Activated CD4-positive, alpha-beta T cell treated with anti-CD3 and anti-CD28 coated beads for 48 hours (primary cell): ENCODE measurements at regions not wholly inside any gene's neighbourhood (a gene's known extent, or its start where the extent isn't known, plus 50 kb on each side); places are given as distances from the start of the nearest gene placed in this dataset.
"Not testable (repeated sequence)": the region's sequence is repeated elsewhere in the genome, so short reads cannot be mapped to it uniquely, and the experiment has no call there.

Experiments used
- DNase-seq: peaks from one replicate; pipeline ENCODE4 v3.0.0-alpha.2; 2020

- DNase-seq, result no peak
Measured at GRCh38 chr3:20451170-20451569, 265.2 kb upstream of the SGO1 start.

DNA sequence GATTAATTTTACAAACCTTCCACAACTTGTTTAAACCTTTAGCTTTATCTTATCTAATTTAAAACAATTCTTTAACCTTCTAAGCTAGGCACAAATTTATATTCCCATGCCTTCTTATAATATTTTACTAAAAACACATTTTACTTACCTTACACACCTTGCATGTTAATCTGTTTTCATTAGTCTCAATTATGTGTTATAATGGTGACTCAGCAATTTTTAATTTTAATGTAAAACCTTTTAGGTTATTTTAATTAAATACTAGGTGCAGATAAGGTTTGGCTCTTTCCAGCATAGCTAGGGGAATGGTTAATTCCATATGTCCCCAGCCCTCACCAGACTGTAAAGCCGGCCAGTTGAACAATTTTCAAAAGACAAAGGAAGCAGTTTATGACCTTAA, 264.6 kb upstream of the SGO1 start:
- no peak for DNase-seq

- DNase-seq, result no peak
Measured at GRCh38 chr3:20442846-20443245, 256.8 kb upstream of the SGO1 start.

- not testable (repeated sequence) for DNase-seq
Measured at GRCh38 chr3:20427268-20427667, 241.3 kb upstream of the SGO1 start.

DNA sequence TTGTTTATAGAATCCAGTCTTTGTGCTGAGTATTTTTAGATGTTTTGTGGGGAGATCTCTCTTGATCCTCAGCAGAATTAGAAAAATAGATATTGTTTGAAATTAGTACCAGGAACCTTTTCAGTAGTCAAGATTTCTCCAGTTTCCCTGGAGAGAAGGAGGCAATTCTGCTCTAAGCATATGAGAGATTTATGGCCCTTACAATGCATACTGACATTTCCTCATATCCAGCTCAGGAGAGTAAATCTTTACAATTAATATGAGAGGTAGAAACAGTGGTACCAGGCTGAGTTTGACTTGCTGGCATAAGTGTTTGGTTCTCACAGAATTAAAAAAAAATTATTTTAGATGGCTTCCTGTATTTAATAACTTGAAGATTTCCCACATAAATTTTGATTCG, 239.1 kb upstream of the SGO1 start:
- no peak for DNase-seq

DNA sequence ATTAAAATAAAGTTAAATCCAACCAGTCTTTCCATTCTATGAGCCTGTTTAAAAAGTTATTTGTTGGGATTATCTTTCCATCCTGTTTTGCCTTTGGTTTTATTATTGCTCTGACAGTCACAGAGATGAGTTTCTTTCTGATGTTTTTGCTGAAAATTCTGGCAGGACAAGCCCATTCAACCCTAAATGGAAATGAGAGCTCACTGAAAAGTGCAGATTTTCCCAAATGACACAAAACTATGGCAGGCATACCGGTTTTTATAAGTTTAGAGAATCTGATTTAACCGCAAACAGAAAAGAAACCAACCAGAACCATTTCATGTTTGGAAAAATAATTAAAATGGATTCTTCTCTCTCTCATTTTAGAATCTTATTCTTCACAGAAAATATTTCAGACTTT, 238.1 kb upstream of the SGO1 start:
- no peak for DNase-seq

GRCh38 chr3:20422391-20422790, 236.4 kb upstream of the SGO1 start:
- no peak for DNase-seq

DNA sequence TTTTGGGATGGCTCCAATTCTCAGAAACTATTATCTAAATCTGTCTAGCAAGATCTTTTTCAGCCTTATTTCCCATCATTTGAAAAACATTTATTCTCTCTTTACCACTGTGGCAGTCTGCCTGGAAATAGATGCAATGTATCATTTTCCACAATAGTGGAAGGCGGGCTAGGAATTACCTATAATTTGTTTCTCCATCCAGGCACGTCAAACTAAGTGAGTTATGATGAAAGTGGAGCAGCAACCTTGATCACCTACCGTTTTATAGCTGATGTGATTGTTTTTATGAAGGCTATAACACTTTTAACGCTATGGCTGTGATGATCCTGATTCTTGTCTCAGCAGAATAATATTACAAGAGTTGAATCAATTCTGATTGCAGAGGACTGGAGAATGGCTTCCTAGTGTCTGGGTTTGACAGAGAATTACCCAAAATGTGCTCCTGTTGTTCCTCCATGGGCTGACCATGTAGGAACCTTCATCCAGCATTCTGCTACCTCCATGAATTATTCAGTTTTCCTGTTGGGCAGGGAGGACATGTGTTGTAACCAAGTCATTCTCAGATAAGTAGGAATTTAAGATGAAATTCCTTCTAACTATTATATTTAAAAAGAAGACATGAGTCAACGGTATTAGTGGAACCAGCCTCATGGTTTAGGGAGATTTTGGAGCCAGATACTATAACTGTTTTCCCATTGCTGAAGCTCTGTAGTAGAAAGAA, 231.5 kb upstream of the SGO1 start:
- DNase-seq, result no peak

GRCh38 chr3:20406611-20407011, 220.6 kb upstream of the SGO1 start:
- DNase-seq, result no peak

DNA sequence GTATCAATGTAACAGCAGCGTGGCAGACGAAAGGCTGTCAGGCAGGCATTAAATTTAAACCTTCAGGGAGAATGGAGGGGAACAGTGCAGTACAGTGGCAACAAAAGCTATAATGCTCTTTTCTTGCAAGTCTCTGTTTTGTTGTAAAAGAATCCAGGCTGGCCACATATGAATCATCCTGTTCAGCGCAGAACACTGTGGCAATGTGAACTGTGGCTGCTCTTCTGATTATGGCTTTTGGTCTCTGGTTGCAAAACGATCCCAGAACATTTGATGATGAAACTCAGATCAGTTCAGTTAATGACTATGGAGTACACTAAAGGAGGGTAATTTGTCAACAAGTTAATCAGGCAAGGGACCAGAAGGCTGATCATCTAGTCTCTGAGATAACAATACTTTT, 219.7 kb upstream of the SGO1 start:
- no peak for DNase-seq

GRCh38 chr3:20405231-20405630, 219.2 kb upstream of the SGO1 start:
- DNase-seq, result no peak

DNA sequence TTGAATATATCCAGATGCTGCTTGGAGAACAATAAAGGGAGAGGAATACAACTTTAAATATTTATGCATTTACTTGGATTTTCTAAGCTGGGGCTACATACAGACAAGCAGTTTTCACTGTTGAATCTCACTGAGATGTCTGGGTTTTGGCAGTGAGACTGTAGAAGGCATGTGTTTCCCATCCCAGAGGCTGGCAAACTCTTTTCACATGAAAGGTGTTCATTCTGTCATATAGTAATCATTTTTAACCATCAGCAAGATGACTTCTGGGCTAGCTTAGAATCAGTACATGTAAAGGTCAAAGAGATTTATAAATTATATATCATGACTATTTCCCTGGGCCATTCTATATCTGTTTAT, 218.7 kb upstream of the SGO1 start:
- no peak for DNase-seq

GRCh38 chr3:20403986-20404740, 218.2 kb upstream of the SGO1 start:
- DNase-seq, result no peak

- no peak for DNase-seq
Measured at GRCh38 chr3:20401253-20401652, 215.2 kb upstream of the SGO1 start.

- DNase-seq, result no peak
Measured at GRCh38 chr3:20400686-20401085, 214.7 kb upstream of the SGO1 start.

DNA sequence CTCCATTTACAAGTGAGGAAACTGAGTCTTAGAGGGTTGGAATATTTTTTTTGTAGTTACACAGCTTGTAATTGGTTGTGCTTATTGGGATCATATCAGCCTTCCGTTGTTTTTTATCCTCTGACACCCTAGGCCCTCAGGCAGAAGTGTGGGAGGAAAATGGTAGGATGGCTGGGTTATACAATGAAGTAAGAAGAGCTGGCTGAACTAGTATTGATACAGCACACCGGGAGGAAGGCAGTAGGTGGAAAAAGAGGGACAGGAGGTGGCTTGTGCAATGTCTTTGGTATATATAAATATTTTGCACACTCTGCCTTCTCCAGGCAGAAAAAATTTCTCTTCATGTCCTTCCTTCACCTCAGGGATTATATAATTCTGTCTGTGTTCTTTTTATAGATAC, 214.3 kb upstream of the SGO1 start:
- no peak for DNase-seq

- DNase-seq, result no peak
Measured at GRCh38 chr3:20396335-20396734, 210.3 kb upstream of the SGO1 start.

DNA sequence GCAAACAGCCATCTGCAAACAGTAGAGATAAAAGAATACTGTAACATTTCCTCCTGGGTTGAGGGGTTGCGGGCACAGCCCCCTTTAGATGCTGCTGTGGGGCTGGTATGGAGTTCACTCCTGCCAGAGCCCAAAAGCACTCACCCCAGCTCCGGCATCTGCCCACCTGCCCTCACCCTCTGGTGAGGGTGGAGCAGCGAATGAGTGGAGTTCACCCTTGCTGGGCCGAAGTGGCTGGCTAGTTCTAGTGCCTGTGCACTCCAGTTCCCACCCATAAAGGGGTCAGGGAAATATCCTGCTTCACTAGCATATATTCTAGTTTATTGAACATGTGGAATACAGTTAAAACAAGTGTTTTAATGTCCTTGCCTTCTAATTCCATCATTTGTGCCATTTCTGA, 209.7 kb upstream of the SGO1 start:
- DNase-seq, result no peak

DNA sequence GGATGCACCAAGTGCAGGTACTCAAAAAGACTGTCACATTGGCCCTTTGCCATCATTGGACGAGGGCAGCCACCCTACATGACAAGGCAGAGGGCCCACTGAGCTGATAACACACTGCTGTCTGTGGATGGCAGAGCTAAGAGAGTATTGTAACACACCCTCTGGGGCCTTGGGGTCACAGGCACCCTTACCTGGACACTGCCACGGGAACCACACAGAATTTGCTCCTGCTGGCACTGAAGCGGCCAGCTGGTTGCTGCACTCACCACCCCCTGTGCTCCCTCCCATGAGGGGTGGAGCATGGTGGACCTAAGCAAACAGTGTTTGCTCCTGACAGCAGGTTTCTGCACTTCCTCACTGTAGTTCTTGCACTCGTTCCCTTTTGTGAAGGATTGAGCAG, 208.2 kb upstream of the SGO1 start:
- no peak for DNase-seq

- no peak for DNase-seq
Measured at GRCh38 chr3:20391644-20392043, 205.6 kb upstream of the SGO1 start.

DNA sequence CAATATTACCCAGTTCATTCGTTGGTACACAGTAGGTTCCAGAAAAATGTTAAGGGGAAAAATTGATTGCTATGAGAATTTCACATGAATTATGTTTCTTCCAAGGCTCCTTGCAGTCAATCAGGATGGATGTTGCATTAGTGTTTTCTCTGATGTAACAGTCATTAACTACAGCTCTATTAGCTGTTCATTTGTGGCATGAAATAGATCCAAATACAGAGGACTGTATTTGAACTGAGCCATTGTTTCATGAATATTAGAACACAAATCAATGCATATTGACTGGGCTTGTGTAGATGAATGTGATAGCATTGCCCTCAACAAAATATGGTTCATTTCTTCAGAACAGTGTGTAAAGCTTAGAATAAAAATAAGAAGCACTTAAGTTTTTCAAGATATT, 203.0 kb upstream of the SGO1 start:
- no peak for DNase-seq

GRCh38 chr3:20380295-20380694, 194.3 kb upstream of the SGO1 start:
- DNase-seq, result no peak

- no peak for DNase-seq
Measured at GRCh38 chr3:20378315-20378714, 192.3 kb upstream of the SGO1 start.

- no peak for DNase-seq
Measured at GRCh38 chr3:20376665-20377217, 190.7 kb upstream of the SGO1 start.

GRCh38 chr3:20375302-20375701, 189.3 kb upstream of the SGO1 start:
- no peak for DNase-seq
